ENCODE measurements at regions not wholly inside any gene's neighbourhood (a gene's known extent, or its start where the extent isn't known, plus 50 kb on each side); places are given as distances from the start of the nearest gene placed in this dataset.

DNA sequence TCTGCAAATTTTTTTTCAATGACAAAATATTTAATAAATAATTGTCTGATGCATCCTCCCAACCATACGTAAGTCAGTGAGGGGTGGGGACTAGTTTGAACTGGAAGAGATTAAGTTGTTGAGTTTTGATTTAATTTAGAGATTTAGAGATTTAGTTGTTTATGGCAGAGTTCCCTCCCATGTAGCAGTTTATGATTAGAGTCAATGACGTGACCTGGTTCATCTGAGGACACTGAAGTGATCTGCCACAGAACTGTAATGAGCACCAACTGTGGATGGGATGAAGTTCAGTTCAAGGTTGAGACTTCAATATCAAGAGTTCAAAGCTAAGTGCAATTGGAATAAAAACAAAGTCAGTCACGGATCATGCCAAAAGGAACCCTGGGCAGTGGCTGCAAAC is 609.3 kb downstream of the NOVA1 start (continued):
- TF ChIP-seq, protein P1, sequence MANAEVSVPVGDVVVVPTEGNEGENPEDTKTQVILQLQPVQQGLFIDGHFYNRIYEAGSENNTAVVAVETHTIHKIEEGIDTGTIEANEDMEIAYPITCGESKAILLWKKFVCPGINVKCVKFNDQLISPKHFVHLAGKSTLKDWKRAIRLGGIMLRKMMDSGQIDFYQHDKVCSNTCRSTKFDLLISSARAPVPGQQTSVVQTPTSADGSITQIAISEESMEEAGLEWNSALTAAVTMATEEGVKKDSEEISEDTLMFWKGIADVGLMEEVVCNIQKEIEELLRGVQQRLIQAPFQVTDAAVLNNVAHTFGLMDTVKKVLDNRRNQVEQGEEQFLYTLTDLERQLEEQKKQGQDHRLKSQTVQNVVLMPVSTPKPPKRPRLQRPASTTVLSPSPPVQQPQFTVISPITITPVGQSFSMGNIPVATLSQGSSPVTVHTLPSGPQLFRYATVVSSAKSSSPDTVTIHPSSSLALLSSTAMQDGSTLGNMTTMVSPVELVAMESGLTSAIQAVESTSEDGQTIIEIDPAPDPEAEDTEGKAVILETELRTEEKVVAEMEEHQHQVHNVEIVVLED (CRISPR knock-in tag; IDR thresholded peaks at IDR 0.05): no peak
- TF ChIP-seq NONO (IDR thresholded peaks at IDR 0.05; ENCODE audit: low read depth in 2 of 2, low read length in 1 of 2): no peak

DNA sequence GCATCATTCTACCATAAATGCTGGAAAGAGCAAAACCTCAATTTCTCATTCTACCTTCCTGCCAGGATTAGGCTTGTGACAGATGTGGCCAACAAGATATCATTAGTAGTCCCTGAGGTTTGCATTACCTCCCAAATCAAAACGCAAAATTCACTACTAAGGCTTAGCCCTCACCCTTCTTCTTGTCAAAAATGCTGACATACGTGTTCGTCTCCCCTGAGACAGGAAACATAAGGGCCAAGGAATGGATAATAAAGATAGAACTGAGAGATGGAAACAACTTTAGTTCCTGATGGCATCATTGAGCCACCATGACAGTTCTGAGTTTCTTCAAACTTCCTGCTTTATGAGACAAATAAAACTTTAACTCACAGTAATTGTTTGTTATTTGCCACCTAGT is 642.1 kb downstream of the NOVA1 start:
- intact Hi-C loops (cut with micrococcal nuclease) (no loop called here), in situ Hi-C loops (cut with MboI) (no loop called here)
- no peaks in the 10 kb centered on the region for H3K79me2 ChIP-seq (ENCODE audit: control insufficient read depth, insufficient read depth, low read length)
- no peak overlapping the region for H3K9ac ChIP-seq (ENCODE audit: insufficient read depth in 1 of 2, low read depth in 2 of 2, low read length in 2 of 2)
- no peaks in the 10 kb centered on the region for H3K9me1 ChIP-seq (ENCODE audit: control insufficient read depth, insufficient read depth, low read length)
- no peak for DNase-seq (ENCODE audit: extremely low read depth in 1 of 4, low spot score in 3 of 4)
- 0% methylated on average over 3 of the region's 3 CpGs for WGBS (ENCODE audit: insufficient coverage, low coverage, missing lambda C conversion rate)
- no peak for ATAC-seq
- TF ChIP-seq ZEB2 (IDR thresholded peaks at IDR 0.05) (no peak), ZC3H4 (CRISPR knock-in tag; IDR thresholded peaks at IDR 0.05; ENCODE audit: borderline replicate concordance) (no peak)
- TF ChIP-seq, protein P2, sequence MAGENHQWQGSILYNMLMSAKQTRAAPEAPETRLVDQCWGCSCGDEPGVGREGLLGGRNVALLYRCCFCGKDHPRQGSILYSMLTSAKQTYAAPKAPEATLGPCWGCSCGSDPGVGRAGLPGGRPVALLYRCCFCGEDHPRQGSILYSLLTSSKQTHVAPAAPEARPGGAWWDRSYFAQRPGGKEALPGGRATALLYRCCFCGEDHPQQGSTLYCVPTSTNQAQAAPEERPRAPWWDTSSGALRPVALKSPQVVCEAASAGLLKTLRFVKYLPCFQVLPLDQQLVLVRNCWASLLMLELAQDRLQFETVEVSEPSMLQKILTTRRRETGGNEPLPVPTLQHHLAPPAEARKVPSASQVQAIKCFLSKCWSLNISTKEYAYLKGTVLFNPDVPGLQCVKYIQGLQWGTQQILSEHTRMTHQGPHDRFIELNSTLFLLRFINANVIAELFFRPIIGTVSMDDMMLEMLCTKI (IDR thresholded peaks at IDR 0.05; ENCODE audit: partially characterized antibody): no peak
- no peak overlapping the region for H3K4me3 ChIP-seq
- no peak for FAIRE-seq
- BruUV-seq (replicated peaks): no TSS peak
- no peak overlapping the region for H3K27ac ChIP-seq (ENCODE audit: extremely low read depth, low read depth, low read length)
- H4K20me1 ChIP-seq (replicated peaks; ENCODE audit: control insufficient read depth, insufficient read depth, low read length): no peaks in the 10 kb centered on the region
- ChIA-PET POLR2A (no interaction called here), CTCF (ENCODE audit: low intra/inter-chr PET ratio) (no interaction called here)
- H2AFZ ChIP-seq (ENCODE audit: low read depth, low read length): no peak overlapping the region
- no peaks in the 10 kb centered on the region; the same call in 1 of the 2 replicates for H3K9me3 ChIP-seq (replicated peaks; ENCODE audit: control insufficient read depth, insufficient read depth, low read depth, low read length)
- no peaks in the 10 kb centered on the region for H3K36me3 ChIP-seq (ENCODE audit: control insufficient read depth, insufficient read depth, low read length)
- no peaks in the 10 kb centered on the region for H3K4me1 ChIP-seq (replicated peaks in 1 of 2; ENCODE audit: control insufficient read depth in 2 of 2, insufficient read depth in 2 of 2, low read length in 2 of 2)
- H3K27me3 ChIP-seq (ENCODE audit: control insufficient read depth in 2 of 2, insufficient read depth in 2 of 2, low read length in 2 of 2): no peaks in the 10 kb centered on the region
- no peak overlapping the region for H3K4me2 ChIP-seq (ENCODE audit: insufficient read depth, low read length)

All from K562 (cell line).